GM12865 (cell line): ENCODE measurements at regions not wholly inside any gene's neighbourhood (a gene's known extent, or its start where the extent isn't known, plus 50 kb on each side); places are given as distances from the start of the nearest gene placed in this dataset.
"Not testable (repeated sequence)": the region's sequence is repeated elsewhere in the genome, so short reads cannot be mapped to it uniquely, and the experiment has no call there.

Experiments used
- DNase-seq: peaks from one replicate; pipeline ENCODE4 v3.0.0; 2010; ENCODE audit warnings: low read depth
- H3K4me3 ChIP-seq: 2 replicates; pipeline ENCODE4 v1.5.1; 2011; ENCODE audit warnings: mild to moderate bottlenecking, low read depth, low read length, control low read depth
- CTCF ChIP-seq: IDR thresholded peaks from 2 replicates; pipeline ENCODE4 v1.5.1; 2011; ENCODE audit warnings: low read length, control low read depth, low read depth, inconsistent platforms; ENCODE audit not compliant: insufficient read depth; ENCODE audit errors: missing control alignments

GRCh38 chr5:85458319-85458718 is 1073.6 kb upstream of the EDIL3 start:
- H3K4me3 ChIP-seq = no peak overlapping the region
- DNase-seq = no peak
- TF ChIP-seq CTCF = no peak

- H3K4me3 ChIP-seq = no peak overlapping the region
- DNase-seq = no peak
- TF ChIP-seq CTCF = no peak
Observed at GRCh38 chr5:85462957-85463356, 1078.3 kb upstream of the EDIL3 start.

GRCh38 chr5:85466423-85466822 is 1081.7 kb upstream of the EDIL3 start:
- no peak for DNase-seq
- H3K4me3 ChIP-seq = no peak overlapping the region
- TF ChIP-seq CTCF = no peak

GRCh38 chr5:85472749-85473148 is 1088.1 kb upstream of the EDIL3 start:
- TF ChIP-seq CTCF = no peak
- H3K4me3 ChIP-seq = no peak overlapping the region
- DNase-seq = no peak

- DNase-seq, H3K4me3 ChIP-seq: not testable (repeated sequence)
Observed at GRCh38 chr5:85475151-85475550, 1090.5 kb upstream of the EDIL3 start.

- no peak for DNase-seq
- H3K4me3 ChIP-seq = no peak overlapping the region
- no peak for TF ChIP-seq CTCF
Observed at GRCh38 chr5:85476617-85477016, 1091.9 kb upstream of the EDIL3 start.

- no peak overlapping the region for H3K4me3 ChIP-seq
- no peak for TF ChIP-seq CTCF
- no peak for DNase-seq
Observed at GRCh38 chr5:85479849-85480248, 1095.2 kb upstream of the EDIL3 start.
